Tibial nerve (tissue), 4 donors: ENCODE measurements at regions not wholly inside any gene's neighbourhood (a gene's known extent, or its start where the extent isn't known, plus 50 kb on each side); places are given as distances from the start of the nearest gene placed in this dataset.

Experiments
- DNase-seq, 2 donors: peaks; one replicate each; pipeline ENCODE4 v3.0.0-alpha.2; 2019; ENCODE audit warnings: low spot score in 2 of 2
- H3K27ac ChIP-seq, 4 donors: fragments of 200-600 bp; sonication (generic) in 3 of 4; one replicate each; pipeline ENCODE4 v1.5.1; 2017 to 2019; ENCODE audit warnings: mild to moderate bottlenecking in 1 of 4
- H3K27me3 ChIP-seq, 2 donors: fragments of 200-600 bp; sonication (generic) in 1 of 2; one replicate each; pipeline versions ENCODE4 v1.5.1 to v1.6.0; 2017 to 2019
- H3K36me3 ChIP-seq, 3 donors: fragments of 200-600 bp; sonication (generic); one replicate each; pipeline ENCODE4 v1.5.1; 2018 to 2019
- H3K4me1 ChIP-seq, 4 donors: fragments of 200-600 bp; sonication (generic) in 3 of 4; one replicate each; pipeline ENCODE4 v1.5.1; 2017 to 2019
- H3K4me3 ChIP-seq, 4 donors: fragments of 200-600 bp; sonication (generic) in 3 of 4; one replicate each; pipeline ENCODE4 v1.5.1; 2017 to 2019; ENCODE audit warnings: mild to moderate bottlenecking in 1 of 4, moderate library complexity in 1 of 4
- H3K9me3 ChIP-seq, 4 donors: fragments of 200-600 bp; sonication (generic) in 3 of 4; one replicate each; pipeline ENCODE4 v1.5.1; 2017 to 2019
- EP300 ChIP-seq, 2 donors: sonication (generic); formaldehyde crosslinking; IDR thresholded peaks; one replicate each; pipeline ENCODE4 v1.6.1; 2017; ENCODE audit warnings: antibody characterized with exemption in 2 of 2, mild to moderate bottlenecking in 1 of 2
- POLR2A ChIP-seq, 2 donors: fragments of 450-650 bp; IDR thresholded peaks; one replicate each; pipeline ENCODE4 v1.6.1; 2017; ENCODE audit warnings: antibody characterized with exemption in 2 of 2, mild to moderate bottlenecking in 2 of 2, moderate library complexity in 2 of 2
- WGBS, 2 donors: methylation state at CpG; one replicate each; pipeline ENCODE4 v1.1.5; 2018; 5-methylcytosine and 5-hydroxymethylcytosine counted together
- TF ChIP-seq, protein P1 (sequence below), 5 experiments: fragments of 200-600 bp in 3 of 5; fragments of 450-650 bp in 2 of 5; sonication (generic) in 3 of 5; IDR thresholded peaks; one replicate each; pipeline ENCODE4 v1.5.1; 2016 to 2019; ENCODE audit warnings: antibody characterized with exemption in 5 of 5, mild to moderate bottlenecking in 3 of 5, moderate library complexity in 2 of 5

DNA sequence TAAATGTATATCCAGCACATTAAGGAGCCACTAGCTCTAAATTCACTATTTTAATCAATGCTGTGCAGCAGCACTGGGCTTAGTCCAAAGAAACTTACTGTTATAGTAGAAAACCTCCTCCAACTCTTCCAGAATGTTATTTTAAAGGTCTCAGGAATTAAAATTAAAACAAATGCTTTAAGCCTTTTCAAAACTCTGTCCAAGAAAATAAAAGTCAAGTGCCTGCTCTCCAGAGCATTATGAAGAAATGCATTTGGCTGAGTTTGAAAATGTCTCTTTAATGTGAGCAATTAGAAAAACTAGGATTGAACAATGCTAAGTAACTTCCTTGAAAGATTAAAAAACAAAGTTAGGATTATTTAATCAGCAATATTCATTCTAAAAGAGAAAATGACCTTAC lies 322.4 kb upstream of the DCN start:
- Histone ChIP-seq H3K4me1 (peaks cover 0 to 6% (median 0%) of the 10 kb centered on the region in 4 donors), H3K9me3 (peaks cover 0 to 7% (median 0%) of the 10 kb centered on the region in 4 donors), H3K4me3 (no peak overlapping the region), H3K36me3 (no peaks in the 10 kb centered on the region), H3K27ac (no peak overlapping the region), H3K27me3 (no peaks in the 10 kb centered on the region)
- no peak for TF ChIP-seq EP300 (IDR thresholded peaks at IDR 0.05)
- TF ChIP-seq, protein P1, sequence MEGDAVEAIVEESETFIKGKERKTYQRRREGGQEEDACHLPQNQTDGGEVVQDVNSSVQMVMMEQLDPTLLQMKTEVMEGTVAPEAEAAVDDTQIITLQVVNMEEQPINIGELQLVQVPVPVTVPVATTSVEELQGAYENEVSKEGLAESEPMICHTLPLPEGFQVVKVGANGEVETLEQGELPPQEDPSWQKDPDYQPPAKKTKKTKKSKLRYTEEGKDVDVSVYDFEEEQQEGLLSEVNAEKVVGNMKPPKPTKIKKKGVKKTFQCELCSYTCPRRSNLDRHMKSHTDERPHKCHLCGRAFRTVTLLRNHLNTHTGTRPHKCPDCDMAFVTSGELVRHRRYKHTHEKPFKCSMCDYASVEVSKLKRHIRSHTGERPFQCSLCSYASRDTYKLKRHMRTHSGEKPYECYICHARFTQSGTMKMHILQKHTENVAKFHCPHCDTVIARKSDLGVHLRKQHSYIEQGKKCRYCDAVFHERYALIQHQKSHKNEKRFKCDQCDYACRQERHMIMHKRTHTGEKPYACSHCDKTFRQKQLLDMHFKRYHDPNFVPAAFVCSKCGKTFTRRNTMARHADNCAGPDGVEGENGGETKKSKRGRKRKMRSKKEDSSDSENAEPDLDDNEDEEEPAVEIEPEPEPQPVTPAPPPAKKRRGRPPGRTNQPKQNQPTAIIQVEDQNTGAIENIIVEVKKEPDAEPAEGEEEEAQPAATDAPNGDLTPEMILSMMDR (IDR thresholded peaks at IDR 0.05) = no peak
- no peak for DNase-seq

DNA sequence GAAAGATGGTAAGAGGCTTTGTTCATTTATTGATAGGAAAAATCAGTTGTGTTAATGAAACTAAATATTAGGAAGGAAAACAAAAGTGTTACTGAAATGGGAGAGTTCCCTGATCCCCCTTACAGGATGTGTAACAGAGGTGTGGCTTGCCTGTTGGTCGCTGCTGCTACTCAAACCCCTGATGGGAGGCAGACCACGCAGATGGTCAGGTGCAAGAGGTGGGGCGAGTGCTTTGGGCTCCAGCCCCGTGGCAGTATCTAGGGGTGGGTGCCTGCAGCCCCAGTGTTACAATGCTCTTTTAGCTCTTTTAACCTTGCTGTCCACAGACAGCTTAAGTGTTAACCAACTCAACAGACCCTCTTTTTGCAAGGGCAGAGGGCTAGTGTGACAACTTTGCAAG lies 319.6 kb upstream of the DCN start:
- 80 to 86% methylated on average over 4 of the region's 4 CpGs for WGBS, 2 donors
- H3K9me3 ChIP-seq = peaks cover 0 to 7% (median 0%) of the 10 kb centered on the region in 4 donors
- H3K27me3 ChIP-seq = no peaks in the 10 kb centered on the region
- peaks cover 0 to 6% (median 0%) of the 10 kb centered on the region in 4 donors for H3K4me1 ChIP-seq
- TF ChIP-seq, protein P1 (IDR thresholded peaks at IDR 0.05) = no peak
- TF ChIP-seq EP300 (IDR thresholded peaks at IDR 0.05) (no peak), POLR2A (IDR thresholded peaks at IDR 0.05) (no peak)
- H3K27ac ChIP-seq = no peak overlapping the region
- no peak overlapping the region for H3K4me3 ChIP-seq
- no peaks in the 10 kb centered on the region for H3K36me3 ChIP-seq
- no peak for DNase-seq

DNA sequence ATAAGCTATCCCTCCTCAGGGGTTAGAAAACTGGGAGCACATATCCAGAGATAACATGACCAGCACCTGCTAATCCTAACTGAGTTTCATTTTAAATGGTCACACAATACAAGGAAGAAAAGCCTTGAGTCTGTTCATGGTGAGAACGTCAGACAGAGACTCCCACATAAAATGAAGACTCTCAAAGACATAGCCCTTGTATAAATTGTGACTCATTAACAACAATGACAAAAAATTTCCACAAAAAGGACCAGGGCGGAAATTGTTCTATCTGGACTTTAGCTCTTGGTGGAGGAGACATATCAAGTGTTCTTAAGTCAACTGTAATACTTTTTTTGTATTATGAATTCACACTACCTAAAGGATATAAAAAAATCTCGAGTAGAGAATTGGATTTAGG lies 313.7 kb upstream of the DCN start:
- no peak overlapping the region for H3K27ac ChIP-seq
- 75 to 76% methylated on average over 3 of the region's 3 CpGs for WGBS, 2 donors
- H3K36me3 ChIP-seq = no peaks in the 10 kb centered on the region
- DNase-seq = no peak
- H3K27me3 ChIP-seq = no peaks in the 10 kb centered on the region
- no peaks in the 10 kb centered on the region for H3K4me1 ChIP-seq
- H3K4me3 ChIP-seq = no peak overlapping the region
- no peaks in the 10 kb centered on the region for H3K9me3 ChIP-seq
- TF ChIP-seq, protein P1 (IDR thresholded peaks at IDR 0.05) = no peak
- no peak for TF ChIP-seq EP300 (IDR thresholded peaks at IDR 0.05)
- no peak for TF ChIP-seq POLR2A (IDR thresholded peaks at IDR 0.05)

DNA sequence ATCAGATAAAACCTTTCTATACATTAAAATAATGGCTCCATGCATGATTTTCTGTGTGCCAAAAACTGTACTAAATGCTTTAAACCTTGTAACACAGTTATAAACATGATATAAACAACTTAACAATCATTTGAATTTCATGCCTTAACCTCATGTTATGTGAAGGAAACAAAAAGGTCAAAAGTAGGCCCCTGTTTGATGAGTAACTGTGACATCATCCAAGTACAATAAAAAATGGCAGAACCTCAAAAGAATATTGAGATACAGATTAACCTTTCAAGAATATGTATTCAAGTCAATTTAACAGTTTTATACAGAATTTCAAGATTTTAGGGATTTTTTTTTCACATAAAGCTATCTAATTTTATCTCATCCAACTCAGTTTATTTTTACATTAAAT lies 310.7 kb upstream of the DCN start:
- TF ChIP-seq, protein P1 (IDR thresholded peaks at IDR 0.05) = no peak
- TF ChIP-seq POLR2A (IDR thresholded peaks at IDR 0.05) (no peak), EP300 (IDR thresholded peaks at IDR 0.05) (no peak)
- H3K27ac ChIP-seq = no peak overlapping the region

DNA sequence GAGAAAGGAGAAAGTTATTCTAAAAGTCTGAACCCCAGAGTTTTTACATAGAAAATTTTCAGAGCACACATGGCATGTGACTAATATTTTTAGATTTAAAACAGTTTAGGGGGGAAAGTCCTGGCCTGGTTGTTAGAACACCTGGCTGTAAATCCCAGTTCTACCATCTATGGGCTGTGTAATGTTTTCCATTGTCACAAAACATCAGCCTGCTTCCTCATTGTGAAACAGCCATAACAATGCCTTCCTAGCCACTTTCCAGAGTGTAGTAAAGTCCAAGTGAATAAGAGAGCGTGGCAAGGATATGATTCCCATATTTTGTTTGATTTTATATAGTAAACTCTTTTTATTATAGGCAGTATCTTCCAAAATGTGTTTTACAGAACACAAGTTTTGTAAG lies 310.0 kb upstream of the DCN start:
- no peaks in the 10 kb centered on the region for H3K27me3 ChIP-seq
- no peak overlapping the region for H3K27ac ChIP-seq
- H3K36me3 ChIP-seq = no peaks in the 10 kb centered on the region
- WGBS, 2 donors = 78 to 82% methylated on average over 1 of the region's 1 CpG
- no peak for DNase-seq
- H3K9me3 ChIP-seq = no peaks in the 10 kb centered on the region
- H3K4me1 ChIP-seq = no peaks in the 10 kb centered on the region
- no peak overlapping the region for H3K4me3 ChIP-seq
- TF ChIP-seq POLR2A (IDR thresholded peaks at IDR 0.05) (no peak), EP300 (IDR thresholded peaks at IDR 0.05) (no peak)
- TF ChIP-seq, protein P1 (IDR thresholded peaks at IDR 0.05) = no peak

More for the DNA sequence above, 310.7 kb upstream of the DCN start:
- Histone ChIP-seq H3K36me3 (no peaks in the 10 kb centered on the region), H3K27me3 (no peaks in the 10 kb centered on the region), H3K4me3 (no peak overlapping the region), H3K4me1 (no peaks in the 10 kb centered on the region), H3K9me3 (no peaks in the 10 kb centered on the region)
- DNase-seq = no peak
